ENCODE measurements at regions not wholly inside any gene's neighbourhood (a gene's known extent, or its start where the extent isn't known, plus 50 kb on each side); places are given as distances from the start of the nearest gene placed in this dataset.

- TF ChIP-seq, protein P1, sequence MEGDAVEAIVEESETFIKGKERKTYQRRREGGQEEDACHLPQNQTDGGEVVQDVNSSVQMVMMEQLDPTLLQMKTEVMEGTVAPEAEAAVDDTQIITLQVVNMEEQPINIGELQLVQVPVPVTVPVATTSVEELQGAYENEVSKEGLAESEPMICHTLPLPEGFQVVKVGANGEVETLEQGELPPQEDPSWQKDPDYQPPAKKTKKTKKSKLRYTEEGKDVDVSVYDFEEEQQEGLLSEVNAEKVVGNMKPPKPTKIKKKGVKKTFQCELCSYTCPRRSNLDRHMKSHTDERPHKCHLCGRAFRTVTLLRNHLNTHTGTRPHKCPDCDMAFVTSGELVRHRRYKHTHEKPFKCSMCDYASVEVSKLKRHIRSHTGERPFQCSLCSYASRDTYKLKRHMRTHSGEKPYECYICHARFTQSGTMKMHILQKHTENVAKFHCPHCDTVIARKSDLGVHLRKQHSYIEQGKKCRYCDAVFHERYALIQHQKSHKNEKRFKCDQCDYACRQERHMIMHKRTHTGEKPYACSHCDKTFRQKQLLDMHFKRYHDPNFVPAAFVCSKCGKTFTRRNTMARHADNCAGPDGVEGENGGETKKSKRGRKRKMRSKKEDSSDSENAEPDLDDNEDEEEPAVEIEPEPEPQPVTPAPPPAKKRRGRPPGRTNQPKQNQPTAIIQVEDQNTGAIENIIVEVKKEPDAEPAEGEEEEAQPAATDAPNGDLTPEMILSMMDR (IDR thresholded peaks at IDR 0.05; ENCODE audit: unreplicated experiment) = no peak
- intact Hi-C loops (cut with micrococcal nuclease) = no loop called here
These were observed 111.8 kb downstream of the SNX19 start for GRCh38 chr11:130804306-130805076.

GRCh38 chr11:130806746-130807145 lies 109.5 kb downstream of the SNX19 start:
- intact Hi-C loops (cut with micrococcal nuclease) = no loop called here
- H3K36me3 Mint-ChIP-seq (ENCODE audit: insufficient read depth, unreplicated experiment) = peaks cover 6% of the 10 kb centered on the region
- no peaks in the 10 kb centered on the region for H3K4me1 Mint-ChIP-seq (ENCODE audit: insufficient read depth, unreplicated experiment)
- no peaks in the 10 kb centered on the region for H3K27me3 Mint-ChIP-seq (ENCODE audit: insufficient read depth, unreplicated experiment)
- DNase-seq (ENCODE audit: unreplicated experiment) = no peak
- H3K9me3 Mint-ChIP-seq (ENCODE audit: unreplicated experiment) = no peaks in the 10 kb centered on the region
- POLR2A ChIA-PET = interaction anchor here (0.7 kb wide), 1 partner anchor 273 kb away, joined by 3 read pairs; no protein-coding TSS in a partner anchor
- no peak overlapping the region for H3K4me3 Mint-ChIP-seq (ENCODE audit: unreplicated experiment)
- BruUV-seq (replicated peaks) = no TSS peak
- CTCF ChIA-PET = no interaction called here
- TF ChIP-seq, protein P1 (IDR thresholded peaks at IDR 0.05; ENCODE audit: unreplicated experiment) = no peak
- no peak overlapping the region for H3K27ac Mint-ChIP-seq (ENCODE audit: low read depth, unreplicated experiment)

More at GRCh38 chr11:130804306-130805076, 111.8 kb downstream of the SNX19 start:
- no peaks in the 10 kb centered on the region for H3K4me1 Mint-ChIP-seq (ENCODE audit: insufficient read depth, unreplicated experiment)
- CTCF ChIA-PET = interaction anchor here (0.6 kb wide), 2 partner anchors 10 to 374 kb away, joined by 3 read pairs; no protein-coding TSS in a partner anchor
- no peak overlapping the region for H3K4me3 Mint-ChIP-seq (ENCODE audit: unreplicated experiment)
- no peak overlapping the region for H3K27ac Mint-ChIP-seq (ENCODE audit: low read depth, unreplicated experiment)
- no peak for DNase-seq (ENCODE audit: unreplicated experiment)
- no peaks in the 10 kb centered on the region for H3K27me3 Mint-ChIP-seq (ENCODE audit: insufficient read depth, unreplicated experiment)
- H3K9me3 Mint-ChIP-seq (ENCODE audit: unreplicated experiment) = no peaks in the 10 kb centered on the region
- POLR2A ChIA-PET = no interaction called here
- H3K36me3 Mint-ChIP-seq (ENCODE audit: insufficient read depth, unreplicated experiment) = peaks cover 6% of the 10 kb centered on the region
- BruUV-seq (replicated peaks) = no TSS peak

DNA sequence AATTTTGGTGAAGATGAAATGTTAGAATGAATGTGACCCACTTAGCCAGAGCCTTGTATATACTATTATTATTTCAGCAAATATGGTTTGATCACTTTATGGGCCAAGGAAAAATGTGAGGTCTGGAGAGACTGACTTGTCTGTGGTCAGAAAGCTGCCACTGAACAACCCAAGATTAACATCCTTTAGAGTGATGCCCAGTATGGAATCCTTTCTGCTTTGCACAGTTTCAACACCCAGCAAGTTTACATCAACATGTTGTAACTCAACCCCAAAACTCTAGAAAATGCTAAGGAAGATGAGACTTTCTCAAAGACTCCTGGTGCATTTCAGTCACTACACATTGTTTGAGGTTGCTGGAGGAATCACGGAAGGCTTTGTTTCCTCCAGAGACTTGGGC lies 107.7 kb downstream of the SNX19 start:
- intact Hi-C loops (cut with micrococcal nuclease) = no loop called here
- TF ChIP-seq, protein P1 (IDR thresholded peaks at IDR 0.05; ENCODE audit: unreplicated experiment) = no peak
- ChIA-PET CTCF (interaction anchor here (1.0 kb wide), 1 partner anchor 54 kb away, joined by 5 read pairs; no protein-coding TSS in a partner anchor), POLR2A (no interaction called here)
- H3K27me3 Mint-ChIP-seq (ENCODE audit: insufficient read depth, unreplicated experiment) = no peaks in the 10 kb centered on the region
- H3K4me3 Mint-ChIP-seq (ENCODE audit: unreplicated experiment) = no peak overlapping the region
- H3K27ac Mint-ChIP-seq (ENCODE audit: low read depth, unreplicated experiment) = no peak overlapping the region
- H3K36me3 Mint-ChIP-seq (ENCODE audit: insufficient read depth, unreplicated experiment) = peaks cover 6% of the 10 kb centered on the region
- no peak for DNase-seq (ENCODE audit: unreplicated experiment)
- BruUV-seq (replicated peaks) = no TSS peak
- H3K9me3 Mint-ChIP-seq (ENCODE audit: unreplicated experiment) = no peaks in the 10 kb centered on the region
- H3K4me1 Mint-ChIP-seq (ENCODE audit: insufficient read depth, unreplicated experiment) = no peaks in the 10 kb centered on the region

DNA sequence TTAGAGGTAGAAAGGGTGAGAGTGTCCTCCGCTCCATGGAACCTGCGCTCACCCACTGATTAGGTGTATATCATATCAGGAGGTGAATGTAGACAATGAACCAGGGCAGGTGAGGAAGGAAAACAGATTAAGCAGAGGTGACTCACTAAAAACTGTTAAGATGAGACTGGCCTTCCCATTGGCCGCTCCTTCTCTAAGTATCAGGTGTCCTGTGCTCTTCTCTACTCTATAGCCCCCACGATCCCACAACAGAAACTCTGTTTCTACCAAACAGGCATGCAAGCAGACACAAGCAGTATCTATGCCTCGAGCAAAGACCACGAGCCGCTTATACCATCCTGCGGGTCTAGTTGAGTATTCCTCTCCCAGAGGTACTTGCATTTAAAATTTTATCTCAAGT lies 103.1 kb downstream of the SNX19 start:
- Mint-ChIP-seq H3K4me1 (ENCODE audit: insufficient read depth, unreplicated experiment) (no peaks in the 10 kb centered on the region), H3K27ac (ENCODE audit: low read depth, unreplicated experiment) (no peak overlapping the region), H3K4me3 (ENCODE audit: unreplicated experiment) (no peak overlapping the region), H3K27me3 (ENCODE audit: insufficient read depth, unreplicated experiment) (peaks cover 19% of the 10 kb centered on the region), H3K9me3 (ENCODE audit: unreplicated experiment) (no peaks in the 10 kb centered on the region), H3K36me3 (ENCODE audit: insufficient read depth, unreplicated experiment) (peaks cover 6% of the 10 kb centered on the region)
- intact Hi-C loops (cut with micrococcal nuclease) = no loop called here
- no TSS peak for BruUV-seq (replicated peaks)
- POLR2A ChIA-PET = interaction anchor here (1.1 to 1.2 kb wide), 2 partner anchors 18 to 375 kb away, joined by 3 read pairs; no protein-coding TSS in a partner anchor
- CTCF ChIA-PET = interaction anchor here (1.3 to 2.0 kb wide), 2 partner anchors 25 to 379 kb away, joined by 3 to 6 read pairs; no protein-coding TSS in a partner anchor
- TF ChIP-seq, protein P1 (IDR thresholded peaks at IDR 0.05; ENCODE audit: unreplicated experiment) = no peak
- no peak for DNase-seq (ENCODE audit: unreplicated experiment)

Data from MCF 10A (cell line).